K562 (cell line): ENCODE measurements at regions not wholly inside any gene's neighbourhood (a gene's known extent, or its start where the extent isn't known, plus 50 kb on each side); places are given as distances from the start of the nearest gene placed in this dataset.
A peak's percentile ranks its signal among the peaks of the same experiment; 100 is the strongest.

Source experiments
- ARID2 ChIP-seq: fragments of 450-650 bp; IDR thresholded peaks from 2 replicates; pipeline ENCODE4 v1.6.1; 2017; ENCODE audit warnings: antibody characterized with exemption, mild to moderate bottlenecking
- CEBPZ ChIP-seq: fragments of 150-350 bp; IDR thresholded peaks from 2 replicates; pipeline ENCODE4 v1.6.1; 2014; ENCODE audit warnings: low read depth, mild to moderate bottlenecking, low read length, borderline replicate concordance
- ELF1 ChIP-seq: fragments of 200-800 bp; sonication (Bioruptor generic); IDR thresholded peaks from 2 replicates; pipeline ENCODE4 v1.6.1; 2016; ENCODE audit warnings: missing genetic modification characterization, missing compliant biosample characterization
- ETV5 ChIP-seq: sonication (generic); formaldehyde crosslinking; IDR thresholded peaks from 2 replicates; pipeline ENCODE4 v1.4.0; 2020; ENCODE audit warnings: low read depth, mild to moderate bottlenecking, missing genetic modification reagents
- GTF2F1 ChIP-seq: IDR thresholded peaks from 2 replicates; pipeline ENCODE4 v1.6.1; 2011; ENCODE audit warnings: low read depth, low read length, improper control_type of control experiment
- LEF1 ChIP-seq: fragments of 450-650 bp; IDR thresholded peaks from 2 replicates; pipeline ENCODE4 v1.6.1; 2016; ENCODE audit warnings: mild to moderate bottlenecking
- MEIS2 ChIP-seq: fragments of 450-650 bp; IDR thresholded peaks from 2 replicates; pipeline ENCODE4 v1.6.1; 2014; ENCODE audit warnings: mild to moderate bottlenecking; ENCODE audit not compliant: partially characterized antibody
- RBM14 ChIP-seq: fragments of 200-400 bp; formaldehyde crosslinking; IDR thresholded peaks from 2 replicates; pipeline ENCODE4 v1.6.1; 2018; ENCODE audit warnings: low read depth, mild to moderate bottlenecking, low read length, moderate library complexity, borderline replicate concordance; ENCODE audit not compliant: insufficient read depth
- RBM25 ChIP-seq: fragments of 200-400 bp; formaldehyde crosslinking; IDR thresholded peaks from 2 replicates; pipeline ENCODE4 v1.6.1; 2018; ENCODE audit warnings: low read length, low read depth, moderate library complexity; ENCODE audit not compliant: severe bottlenecking
- RUNX1 ChIP-seq: sonication (generic); IDR thresholded peaks from 2 replicates; pipeline ENCODE4 v1.6.1; 2016; ENCODE audit warnings: antibody characterized with exemption, low read depth
- SAFB ChIP-seq: fragments of 200-400 bp; formaldehyde crosslinking; IDR thresholded peaks from 2 replicates; pipeline ENCODE4 v1.6.1; 2017; ENCODE audit warnings: low read depth, low read length, borderline replicate concordance
- SIN3A ChIP-seq, 2 experiments: fragments of 150-350 bp in 1 of 2; IDR thresholded peaks; 2 replicates each; pipeline ENCODE4 v1.6.1; 2011 to 2016; ENCODE audit warnings: borderline replicate concordance in 2 of 2, low read depth in 2 of 2, low read length in 2 of 2, mild to moderate bottlenecking in 2 of 2, moderate library complexity in 2 of 2; ENCODE audit not compliant: control insufficient read depth in 1 of 2
- SNIP1 ChIP-seq: fragments of 450-650 bp; IDR thresholded peaks from 2 replicates; pipeline ENCODE4 v1.7.1; 2017; ENCODE audit warnings: low read depth, mild to moderate bottlenecking
- TBL1XR1 ChIP-seq, 2 experiments: IDR thresholded peaks; 2 replicates each; pipeline ENCODE4 v1.6.1; 2012; ENCODE audit warnings: improper control_type of control experiment in 2 of 2, low read length in 2 of 2, mild to moderate bottlenecking in 1 of 2
- THRB ChIP-seq: fragments of 450-650 bp; formaldehyde crosslinking; conservative IDR thresholded peaks from 2 replicates; pipeline ENCODE4 v1.4.0; 2022; ENCODE audit warnings: mild to moderate bottlenecking, missing genetic modification characterization
- TRIM24 ChIP-seq, 2 experiments: fragments of 450-650 bp; IDR thresholded peaks; 2 replicates each; pipeline ENCODE4 v1.6.1; 2016
- U2AF1 ChIP-seq: fragments of 200-400 bp; formaldehyde crosslinking; optimal IDR thresholded peaks from 2 replicates; pipeline ENCODE3; 2017; ENCODE audit warnings: mild to moderate bottlenecking, low read depth, low read length, moderate library complexity
- USF1 ChIP-seq: sonication (generic); formaldehyde crosslinking; IDR thresholded peaks from 2 replicates; pipeline ENCODE4 v1.9.0; 2022; ENCODE audit warnings: mild to moderate bottlenecking, missing genetic modification reagents
- ZNF77 ChIP-seq: fragments of 250-450 bp; sonication (Bioruptor Pico); IDR thresholded peaks from 2 replicates; pipeline ENCODE4 v1.5.0; 2020

DNA sequence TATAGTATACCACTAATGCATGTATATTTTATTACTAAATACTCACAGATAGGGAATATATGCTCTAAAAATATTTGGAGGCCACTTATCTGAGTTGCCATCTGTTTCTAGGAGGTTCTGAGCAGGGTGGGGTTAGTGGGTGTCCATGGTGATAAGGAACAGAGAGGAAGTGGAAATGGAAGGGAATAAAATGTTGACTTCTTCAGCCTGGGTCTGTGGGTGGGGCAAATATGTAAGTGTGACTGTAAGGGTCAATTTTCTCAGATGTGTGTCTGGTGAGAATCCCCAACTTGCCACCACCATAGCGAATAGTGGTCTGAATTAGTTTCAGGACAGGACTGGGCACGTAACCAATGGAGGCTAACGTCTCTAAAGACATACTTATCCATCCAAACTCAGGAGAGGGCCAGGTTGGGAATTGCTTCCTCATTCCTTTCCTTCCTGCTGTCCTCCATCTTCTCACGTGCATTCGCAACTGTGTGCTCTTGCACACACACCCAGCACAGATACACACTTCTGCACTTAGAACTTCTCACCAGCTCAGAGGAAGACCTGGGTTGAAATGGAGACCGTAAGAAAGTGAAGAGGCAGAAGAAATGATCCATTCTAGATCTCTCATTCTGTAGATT, 54.2 kb upstream of the GZMB start (continued):
- TF ChIP-seq THRB (CRISPR knock-in tag) (no peak), GTF2F1 (no peak), ARID2 (no peak), RUNX1 (no peak), SAFB (no peak), TRIM24 (IDR thresholded peaks at IDR 0.05) (peak; percentile 84 to 88), RBM14 (no peak), CEBPZ (no peak), ETV5 (CRISPR knock-in tag) (no peak), U2AF1 (no peak), ELF1 (peak; percentile 29; the same call in 1 of the 2 replicates), LEF1 (peak; percentile 53; the same call in 1 of the 2 replicates), TBL1XR1 (IDR thresholded peaks at IDR 0.05; ENCODE audit: low read length in 2 of 2) (peak in 1 of 2 experiments; percentile 37; a peak in 1 of 4 replicates), SNIP1 (no peak), RBM25 (no peak), MEIS2 (peak; percentile 21), USF1 (CRISPR knock-in tag) (no peak), SIN3A (IDR thresholded peaks at IDR 0.05; ENCODE audit: borderline replicate concordance in 2 of 2, control insufficient read depth in 1 of 2, low read depth in 2 of 2, low read length in 2 of 2) (no peak), ZNF77 (CRISPR knock-in tag) (no peak)
